AG09309 (cell line): ENCODE measurements at regions not wholly inside any gene's neighbourhood (a gene's known extent, or its start where the extent isn't known, plus 50 kb on each side); places are given as distances from the start of the nearest gene placed in this dataset.

ENCODE experiments used
- DNase-seq: peaks from one replicate; pipeline ENCODE4 v3.0.0-alpha.2; 2010; ENCODE audit warnings: low read depth
- H3K4me3 ChIP-seq: 2 replicates; pipeline ENCODE4 v1.5.1; 2011; ENCODE audit warnings: mild to moderate bottlenecking, low read depth, low read length, moderate library complexity; ENCODE audit not compliant: control insufficient read depth
- CTCF ChIP-seq: IDR thresholded peaks from 2 replicates; pipeline ENCODE4 v1.5.1; 2011; ENCODE audit warnings: mild to moderate bottlenecking, low read depth, low read length, inconsistent platforms; ENCODE audit not compliant: insufficient read depth, control insufficient read depth; ENCODE audit errors: missing control alignments

- DNase-seq, result no peak
- no peak overlapping the region for H3K4me3 ChIP-seq
- TF ChIP-seq CTCF, result no peak
Measured at GRCh38 chr2:176645494-176645893, 376.3 kb downstream of the MTX2 start.

- H3K4me3 ChIP-seq, result no peak overlapping the region
- DNase-seq, result no peak
- no peak for TF ChIP-seq CTCF
Measured at GRCh38 chr2:176646033-176646615, 376.9 kb downstream of the MTX2 start.

GRCh38 chr2:176647325-176648165, 378.3 kb downstream of the MTX2 start:
- DNase-seq, result no peak
- TF ChIP-seq CTCF, result no peak
- no peak overlapping the region for H3K4me3 ChIP-seq

GRCh38 chr2:176648700-176649297, 379.6 kb downstream of the MTX2 start:
- H3K4me3 ChIP-seq, result no peak overlapping the region
- no peak for DNase-seq
- no peak for TF ChIP-seq CTCF

- DNase-seq, result no peak
- TF ChIP-seq CTCF, result no peak
- no peak overlapping the region for H3K4me3 ChIP-seq
Measured at GRCh38 chr2:176650104-176650837, 381.0 kb downstream of the MTX2 start.

GRCh38 chr2:176650838-176651555, 381.8 kb downstream of the MTX2 start:
- DNase-seq, result no peak

More at GRCh38 chr2:176650838-176651555, 381.8 kb downstream of the MTX2 start:
- TF ChIP-seq CTCF, result no peak
- H3K4me3 ChIP-seq, result no peak overlapping the region
